Mesendoderm (in vitro differentiated cells): ENCODE measurements at regions not wholly inside any gene's neighbourhood (a gene's known extent, or its start where the extent isn't known, plus 50 kb on each side); places are given as distances from the start of the nearest gene placed in this dataset.

Experiments used
- DNase-seq: peaks from one replicate; pipeline ENCODE4 v3.0.0; 2013
- H2AK5ac ChIP-seq: 2 replicates; pipeline ENCODE4 v1.6.1; 2013; ENCODE audit warnings: low read length, inconsistent platforms
- H2BK120ac ChIP-seq: 2 replicates; pipeline ENCODE4 v1.6.1; 2013; ENCODE audit warnings: low read depth, mild to moderate bottlenecking, low read length, moderate library complexity, mixed read lengths
- H2BK15ac ChIP-seq: replicated peaks from 2 replicates; pipeline ENCODE4 v1.6.1; 2013; ENCODE audit warnings: low read depth, mild to moderate bottlenecking, moderate library complexity
- H2BK5ac ChIP-seq: 2 replicates; pipeline ENCODE4 v1.6.1; 2013; ENCODE audit warnings: low read length, inconsistent platforms
- H3K18ac ChIP-seq: 2 replicates; pipeline ENCODE4 v1.6.1; 2013; ENCODE audit warnings: mild to moderate bottlenecking, low read length, mixed read lengths
- H3K23ac ChIP-seq: one replicate; pipeline ENCODE4 v1.6.1; 2013; ENCODE audit warnings: low read length
- H3K27ac ChIP-seq: 2 replicates; pipeline ENCODE4 v1.5.1; 2013; ENCODE audit warnings: low read depth, mild to moderate bottlenecking, inconsistent platforms, low read length, moderate library complexity
- H3K27me3 ChIP-seq: 2 replicates; pipeline ENCODE4 v1.6.1; 2013; ENCODE audit warnings: low read length, control low read depth, mild to moderate bottlenecking, inconsistent platforms; ENCODE audit not compliant: insufficient read depth, poor library complexity
- H3K36me3 ChIP-seq: 2 replicates; pipeline ENCODE4 v1.6.1; 2013; ENCODE audit warnings: low read length, inconsistent platforms; ENCODE audit not compliant: control insufficient read depth, insufficient read depth
- H3K4ac ChIP-seq: one replicate; pipeline ENCODE4 v1.6.1; 2013; ENCODE audit warnings: low read depth, mild to moderate bottlenecking, low read length, moderate library complexity
- H3K4me1 ChIP-seq: 2 replicates; pipeline ENCODE4 v1.6.1; 2013; ENCODE audit warnings: low read depth, low read length, inconsistent platforms; ENCODE audit not compliant: control insufficient read depth
- H3K4me2 ChIP-seq: 2 replicates; pipeline ENCODE4 v1.6.1; 2013; ENCODE audit warnings: low read length
- H3K4me3 ChIP-seq: 2 replicates; pipeline ENCODE4 v1.5.1; 2013; ENCODE audit warnings: mild to moderate bottlenecking, low read length
- H3K56ac ChIP-seq: one replicate; pipeline ENCODE4 v1.6.1; 2013; ENCODE audit warnings: low read length
- H3K79me1 ChIP-seq: 2 replicates; pipeline ENCODE4 v1.6.1; 2013; ENCODE audit warnings: low read length, inconsistent platforms
- H3K79me2 ChIP-seq: 2 replicates; pipeline ENCODE4 v1.6.1; 2013; ENCODE audit warnings: mild to moderate bottlenecking, low read length; ENCODE audit not compliant: control insufficient read depth, insufficient read depth
- H3K9ac ChIP-seq: 2 replicates; pipeline ENCODE4 v1.6.1; 2013; ENCODE audit warnings: low read length, inconsistent platforms
- H4K5ac ChIP-seq: one replicate; pipeline ENCODE4 v1.6.1; 2013; ENCODE audit warnings: low read length
- H4K8ac ChIP-seq: one replicate; pipeline ENCODE4 v1.6.1; 2013; ENCODE audit warnings: low read depth, mild to moderate bottlenecking, control low read depth, low read length, moderate library complexity
- WGBS: extraction: QIAGEN DNeasy Blood & Tissue Kit; methylation state at CpG from one replicate; pipeline ENCODE4 v1.1.7; 2013; ENCODE audit warnings: low lambda C conversion rate, missing lambda C conversion rate; ENCODE audit not compliant: insufficient coverage; ENCODE audit errors: extremely low coverage; 5-methylcytosine and 5-hydroxymethylcytosine counted together

GRCh38 chr5:169424670-169425378 lies 123.9 kb upstream of the SLIT3 start:
- DNase-seq, result no peak
- H3K36me3 ChIP-seq, result no peaks in the 10 kb centered on the region
- no peak overlapping the region for H3K18ac ChIP-seq
- no peak overlapping the region for H3K27ac ChIP-seq
- H2BK5ac ChIP-seq, result no peak overlapping the region
- H2BK120ac ChIP-seq, result no peak overlapping the region
- H4K5ac ChIP-seq, result no peak overlapping the region
- no CpG with 5 or more reads among the region's 4 CpGs for WGBS
- H4K8ac ChIP-seq, result no peak overlapping the region
- no peak overlapping the region for H3K4ac ChIP-seq
- H3K79me1 ChIP-seq, result no peaks in the 10 kb centered on the region
- H3K79me2 ChIP-seq, result no peaks in the 10 kb centered on the region
- no peak overlapping the region for H3K9ac ChIP-seq
- no peak overlapping the region for H3K4me3 ChIP-seq
- H3K4me1 ChIP-seq, result peaks cover 8% of the 10 kb centered on the region
- H3K56ac ChIP-seq, result no peak overlapping the region
- H3K4me2 ChIP-seq, result no peak overlapping the region
- no peaks in the 10 kb centered on the region for H3K27me3 ChIP-seq
- H2AK5ac ChIP-seq, result no peak overlapping the region
- no peak overlapping the region for H2BK15ac ChIP-seq
- H3K23ac ChIP-seq, result no peak overlapping the region

GRCh38 chr5:169424279-169424655 lies 123.3 kb upstream of the SLIT3 start:
- Histone ChIP-seq H2AK5ac (no peak overlapping the region), H3K36me3 (no peaks in the 10 kb centered on the region), H3K4me3 (no peak overlapping the region), H3K4ac (no peak overlapping the region), H4K5ac (no peak overlapping the region), H3K27ac (no peak overlapping the region), H3K56ac (no peak overlapping the region), H3K4me1 (peaks cover 8% of the 10 kb centered on the region), H2BK5ac (no peak overlapping the region), H4K8ac (no peak overlapping the region), H3K23ac (no peak overlapping the region), H3K79me1 (no peaks in the 10 kb centered on the region), H2BK15ac (no peak overlapping the region), H3K18ac (no peak overlapping the region), H3K4me2 (no peak overlapping the region), H3K27me3 (no peaks in the 10 kb centered on the region), H2BK120ac (no peak overlapping the region), H3K9ac (no peak overlapping the region), H3K79me2 (no peaks in the 10 kb centered on the region)
- DNase-seq, result no peak
- no CpG with 5 or more reads among the region's 2 CpGs for WGBS

GRCh38 chr5:169423580-169424278 lies 122.8 kb upstream of the SLIT3 start:
- Histone ChIP-seq H3K4me2 (no peak overlapping the region), H3K4me1 (peaks cover 8% of the 10 kb centered on the region), H2AK5ac (no peak overlapping the region), H3K4ac (no peak overlapping the region), H2BK120ac (no peak overlapping the region), H4K8ac (no peak overlapping the region), H2BK15ac (no peak overlapping the region), H3K18ac (no peak overlapping the region), H3K27ac (no peak overlapping the region), H3K56ac (no peak overlapping the region), H3K79me1 (no peaks in the 10 kb centered on the region), H2BK5ac (no peak overlapping the region), H3K23ac (no peak overlapping the region), H3K27me3 (no peaks in the 10 kb centered on the region), H3K36me3 (no peaks in the 10 kb centered on the region), H3K9ac (no peak overlapping the region), H3K4me3 (no peak overlapping the region), H3K79me2 (no peaks in the 10 kb centered on the region), H4K5ac (no peak overlapping the region)
- no CpG with 5 or more reads among the region's 3 CpGs for WGBS
- DNase-seq, result no peak

DNA sequence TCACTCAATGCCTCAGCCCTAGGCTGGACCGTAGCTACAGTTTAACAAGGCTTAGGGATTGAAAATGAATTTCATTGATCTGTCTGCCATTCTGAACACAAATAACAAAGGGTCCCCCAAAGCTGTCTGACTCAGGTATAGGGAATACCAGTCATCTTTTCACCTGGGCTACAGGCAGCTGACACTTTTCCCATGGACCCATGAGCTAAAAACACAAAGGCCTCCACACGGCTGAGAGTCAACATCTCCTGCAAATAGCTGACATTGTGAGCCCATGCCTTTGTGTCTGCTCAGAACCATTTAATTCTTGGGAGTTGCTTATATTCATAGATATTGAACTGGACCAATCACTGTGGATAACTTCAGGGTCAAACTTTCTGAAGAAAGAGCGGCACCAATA lies 121.1 kb upstream of the SLIT3 start:
- Histone ChIP-seq H3K4me3 (no peak overlapping the region), H4K5ac (no peak overlapping the region), H3K27me3 (no peaks in the 10 kb centered on the region), H2BK120ac (no peak overlapping the region), H3K4ac (no peak overlapping the region), H3K4me1 (peaks cover 6% of the 10 kb centered on the region), H3K79me1 (no peaks in the 10 kb centered on the region), H3K56ac (no peak overlapping the region), H4K8ac (no peak overlapping the region), H3K23ac (no peak overlapping the region), H3K4me2 (no peak overlapping the region), H2BK5ac (no peak overlapping the region), H3K18ac (no peak overlapping the region), H3K36me3 (no peaks in the 10 kb centered on the region), H2BK15ac (no peak overlapping the region), H3K27ac (no peak overlapping the region), H3K9ac (no peak overlapping the region), H3K79me2 (no peaks in the 10 kb centered on the region), H2AK5ac (no peak overlapping the region)
- WGBS, result no CpG with 5 or more reads among the region's 3 CpGs
- DNase-seq, result no peak

GRCh38 chr5:169421677-169422076 lies 120.7 kb upstream of the SLIT3 start:
- H3K4me3 ChIP-seq, result no peak overlapping the region
- H2BK120ac ChIP-seq, result no peak overlapping the region
- H3K27ac ChIP-seq, result no peak overlapping the region
- no peaks in the 10 kb centered on the region for H3K79me2 ChIP-seq
- H2AK5ac ChIP-seq, result no peak overlapping the region
- H3K27me3 ChIP-seq, result no peaks in the 10 kb centered on the region
- no peak overlapping the region for H2BK15ac ChIP-seq
- no peak overlapping the region for H3K9ac ChIP-seq
- no peaks in the 10 kb centered on the region for H3K36me3 ChIP-seq
- H3K4ac ChIP-seq, result no peak overlapping the region
- no peak overlapping the region for H3K4me2 ChIP-seq
- H2BK5ac ChIP-seq, result no peak overlapping the region
- no peak overlapping the region for H4K5ac ChIP-seq
- DNase-seq, result no peak
- H4K8ac ChIP-seq, result no peak overlapping the region
- WGBS, result no CpG with 5 or more reads among the region's 2 CpGs
- no peaks in the 10 kb centered on the region for H3K79me1 ChIP-seq
- H3K23ac ChIP-seq, result no peak overlapping the region
- peaks cover 4% of the 10 kb centered on the region for H3K4me1 ChIP-seq
- H3K56ac ChIP-seq, result no peak overlapping the region
- no peak overlapping the region for H3K18ac ChIP-seq
